Fibroblast of upper back skin (primary cell): ENCODE measurements at regions not wholly inside any gene's neighbourhood (a gene's known extent, or its start where the extent isn't known, plus 50 kb on each side); places are given as distances from the start of the nearest gene placed in this dataset.
A peak's percentile ranks its signal among the peaks of the same experiment; 100 is the strongest.
"Not testable (repeated sequence)": the region's sequence is repeated elsewhere in the genome, so short reads cannot be mapped to it uniquely, and the experiment has no call there.

ENCODE experiments used
- DNase-seq: peaks from one replicate; pipeline ENCODE4 v3.0.0-alpha.2; 2013

DNA sequence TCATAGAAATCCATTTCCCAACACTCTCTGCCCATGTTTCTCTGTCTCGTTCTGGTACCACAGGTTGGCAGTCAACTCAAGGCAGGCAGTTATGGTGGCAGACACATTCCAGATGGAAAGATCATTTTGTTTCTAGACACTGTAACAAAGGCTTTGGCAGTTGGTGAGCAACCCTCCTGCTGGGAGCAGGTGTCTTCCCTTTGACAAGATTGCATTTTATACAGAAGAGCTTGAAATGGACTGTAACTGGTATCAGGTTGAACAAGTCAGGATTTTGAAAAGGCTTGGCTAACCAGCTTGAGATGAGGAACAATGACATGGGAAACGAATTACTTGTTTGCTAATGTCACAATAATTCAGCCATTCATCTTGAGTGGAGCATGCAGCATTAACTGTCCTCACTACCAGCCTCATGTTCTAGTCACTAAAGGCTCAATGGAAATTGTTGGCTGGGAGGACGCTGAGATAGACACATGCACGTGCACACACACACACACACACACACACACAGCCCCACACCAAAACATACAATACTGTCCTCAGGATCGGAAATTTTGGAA, 170.0 kb downstream of the SEMA6D start:
- no peak for DNase-seq

DNA sequence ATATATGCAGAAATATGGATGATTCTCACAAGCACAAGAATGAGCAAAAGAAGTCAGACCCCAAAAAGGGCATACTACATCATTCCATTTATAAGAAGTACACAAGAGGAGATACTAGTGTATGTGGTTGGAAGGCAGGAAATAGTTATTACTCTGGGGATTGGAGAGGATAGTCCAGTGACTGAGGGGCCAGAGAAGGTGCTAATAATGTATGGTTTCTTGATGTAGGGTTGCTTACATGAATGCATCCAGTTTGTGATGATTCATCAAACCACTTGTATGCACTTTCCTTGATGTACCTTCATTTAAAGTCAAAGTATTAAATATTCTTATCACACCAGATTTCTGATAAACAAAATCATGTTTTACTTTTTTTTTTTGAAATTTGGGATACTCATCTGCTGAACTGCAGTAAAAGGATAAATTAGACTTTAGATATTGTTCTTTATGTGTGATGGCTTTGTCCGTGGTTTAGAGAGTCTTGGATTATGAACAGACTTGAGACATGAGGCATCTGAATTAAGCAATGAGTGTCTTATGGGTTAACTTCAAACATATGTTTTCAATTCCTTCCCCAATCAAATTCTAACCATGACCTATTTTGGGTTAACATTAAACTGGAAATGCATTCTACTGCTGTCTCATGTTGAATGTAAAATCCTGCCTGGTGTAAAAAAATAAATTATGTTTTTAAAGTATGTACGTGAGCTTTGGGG, 171.2 kb downstream of the SEMA6D start:
- DNase-seq, result peak; percentile 84

DNA sequence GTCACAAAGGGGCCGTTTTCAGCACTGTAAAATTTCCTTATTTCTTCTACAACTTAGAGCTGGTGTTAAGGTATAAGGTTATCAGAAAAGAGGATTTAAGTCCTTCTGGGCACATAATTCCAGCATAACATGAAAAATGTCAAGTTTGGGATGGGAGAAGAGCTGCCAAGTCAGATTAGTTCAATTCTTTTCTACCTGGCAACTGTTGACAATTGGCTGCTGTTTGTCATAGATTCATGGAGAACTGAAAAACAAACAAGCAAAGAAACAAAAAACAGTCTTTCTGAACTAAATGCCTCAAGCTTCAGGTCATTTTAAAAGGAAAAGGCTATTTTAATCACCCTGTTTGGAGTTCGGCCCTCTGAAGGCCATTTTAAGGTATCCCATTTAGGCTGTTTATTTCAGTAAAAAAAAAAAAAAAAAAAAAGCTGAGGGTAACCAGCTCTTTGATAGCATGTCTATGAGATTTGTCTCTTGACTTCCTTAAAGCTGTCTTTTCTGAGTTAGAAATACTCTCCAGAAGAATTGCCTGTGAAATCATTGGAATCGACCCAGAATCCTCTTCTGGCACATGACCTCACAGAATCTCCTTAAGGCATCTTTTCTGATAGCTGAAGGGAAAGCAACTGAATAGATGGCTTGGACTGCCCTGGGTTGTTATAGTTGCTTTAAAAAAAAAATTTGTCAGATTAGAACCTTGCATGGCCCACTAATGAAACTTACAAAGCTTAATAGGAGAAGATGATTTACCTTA, 173.3 kb downstream of the SEMA6D start:
- peak; percentile 7 for DNase-seq

DNA sequence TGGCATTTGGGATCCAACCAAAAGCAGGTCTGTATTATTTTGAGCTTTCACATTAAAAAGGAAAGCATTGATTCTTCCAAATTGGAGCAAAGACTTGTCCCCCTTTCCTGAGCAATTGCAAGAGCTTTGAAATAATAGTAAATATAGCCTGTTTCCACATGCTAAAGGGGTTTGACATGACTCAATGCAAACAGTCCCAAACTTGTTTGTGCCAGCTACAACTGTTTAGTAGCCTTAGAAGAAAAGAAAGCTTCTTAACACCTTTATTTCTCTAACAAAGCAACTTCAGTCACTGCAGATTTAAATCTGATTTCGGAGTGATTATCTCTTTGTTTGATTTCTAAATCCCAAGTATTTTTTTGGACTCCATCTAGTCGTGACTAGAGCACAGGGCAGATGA, 180.2 kb downstream of the SEMA6D start:
- DNase-seq, result no peak

DNA sequence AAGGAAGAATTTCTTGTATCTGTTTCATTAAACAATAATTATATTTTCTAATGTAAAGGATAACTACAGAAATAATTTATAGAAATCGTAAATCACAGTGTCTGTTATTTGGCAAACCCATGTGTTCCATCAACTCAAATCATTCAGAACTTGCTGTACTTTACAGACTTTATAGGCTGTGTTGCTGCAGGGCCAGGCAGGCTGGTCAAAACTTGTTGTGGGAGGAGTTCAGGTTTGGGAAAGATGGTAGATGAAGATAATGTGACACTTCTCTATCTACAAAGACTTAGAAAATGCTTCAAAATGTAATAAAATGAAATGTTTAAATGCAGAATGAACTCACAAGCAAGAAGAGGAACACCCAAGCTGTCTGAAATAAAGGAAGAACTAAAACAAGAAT, 183.4 kb downstream of the SEMA6D start:
- DNase-seq, result no peak

DNA sequence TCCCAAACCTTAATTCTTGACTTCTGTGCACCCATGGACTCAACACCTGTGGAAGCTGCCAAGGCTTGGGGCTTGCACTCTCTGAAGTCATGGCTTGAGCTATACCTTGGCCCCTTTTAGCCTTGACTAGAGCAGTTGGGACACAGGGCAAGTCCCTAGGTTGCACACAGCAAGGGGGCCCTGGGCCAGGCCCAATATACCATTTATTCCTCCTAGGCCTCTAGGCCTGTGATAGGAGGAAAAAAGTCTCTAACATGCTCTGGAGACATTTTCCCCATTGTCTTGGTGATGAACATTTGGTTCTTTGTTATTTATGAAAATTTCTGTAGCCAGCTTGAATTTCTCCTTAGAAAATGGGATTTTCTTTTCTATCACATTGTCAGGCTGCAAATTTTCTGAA, 186.1 kb downstream of the SEMA6D start:
- DNase-seq, result no peak

DNA sequence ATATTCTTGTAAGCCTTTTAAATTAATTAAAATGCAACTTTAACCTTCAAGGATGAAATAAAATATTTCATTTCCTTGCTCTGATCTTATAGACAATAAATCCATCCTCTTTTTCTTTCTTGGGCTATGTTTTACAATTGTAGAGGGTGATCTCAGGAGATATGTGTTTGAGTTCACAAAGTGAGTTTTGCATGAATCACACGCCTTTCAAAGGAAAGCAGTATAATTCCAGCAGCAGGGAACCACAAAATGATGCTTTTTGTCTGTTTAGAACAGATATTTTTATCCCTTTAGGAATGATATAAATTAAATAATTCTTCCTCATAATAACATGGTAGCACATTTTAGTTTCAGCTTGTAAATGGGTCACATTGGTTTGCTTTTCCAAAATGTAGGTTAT, 191.2 kb downstream of the SEMA6D start:
- peak; percentile 44 for DNase-seq

DNA sequence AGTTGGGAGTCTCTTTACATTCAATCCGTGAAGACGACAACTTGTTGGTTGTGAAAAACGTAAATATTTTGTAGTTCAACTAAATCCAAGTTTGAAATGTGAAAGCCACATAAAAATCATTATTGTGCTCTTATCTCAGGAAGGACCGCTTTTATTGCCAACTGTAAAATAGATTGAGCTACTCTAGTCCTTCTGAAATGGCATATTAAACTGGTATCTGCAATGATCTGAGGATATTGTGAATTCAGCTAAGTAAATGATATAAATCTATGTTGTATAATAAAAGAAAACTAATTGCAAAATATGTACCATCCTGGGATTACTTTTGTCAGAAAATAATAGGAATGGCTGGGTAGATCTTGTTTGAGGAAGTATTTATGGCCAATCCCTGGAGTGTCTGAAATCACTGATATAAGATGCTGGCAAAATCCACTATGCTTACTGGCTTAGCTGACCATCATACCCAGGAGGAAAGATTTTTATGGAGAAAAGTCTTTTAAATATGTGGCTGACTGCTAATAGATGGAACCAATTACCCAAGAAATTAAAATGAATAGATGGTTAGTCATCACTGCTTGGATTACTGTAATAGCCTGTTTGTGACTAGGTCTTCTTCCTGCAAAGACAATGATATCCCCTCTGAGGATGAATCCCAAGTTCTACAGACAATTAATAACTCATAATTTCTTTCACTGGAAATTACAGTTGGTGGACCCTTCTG, 191.8 kb downstream of the SEMA6D start:
- DNase-seq, result peak; percentile 59

DNA sequence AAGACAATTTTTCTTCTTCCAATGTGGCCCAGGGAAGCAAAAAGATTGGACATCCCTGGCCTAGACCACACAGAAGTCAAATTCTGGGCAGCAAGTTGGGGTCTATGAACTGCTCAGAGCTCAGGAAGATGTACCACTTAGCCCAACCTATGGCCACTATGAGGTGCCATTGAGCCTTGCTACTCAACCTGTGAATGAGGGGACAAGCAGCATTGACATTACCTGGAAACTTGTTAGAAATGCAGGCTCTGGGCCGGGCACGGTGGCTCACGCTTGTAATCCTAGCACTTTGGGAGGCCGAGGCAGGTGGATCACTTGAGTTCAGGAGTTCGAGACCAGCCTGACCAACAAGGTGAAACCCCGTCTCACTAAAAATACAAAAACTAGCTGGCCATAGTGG, 195.6 kb downstream of the SEMA6D start:
- DNase-seq, result not testable (repeated sequence)

DNA sequence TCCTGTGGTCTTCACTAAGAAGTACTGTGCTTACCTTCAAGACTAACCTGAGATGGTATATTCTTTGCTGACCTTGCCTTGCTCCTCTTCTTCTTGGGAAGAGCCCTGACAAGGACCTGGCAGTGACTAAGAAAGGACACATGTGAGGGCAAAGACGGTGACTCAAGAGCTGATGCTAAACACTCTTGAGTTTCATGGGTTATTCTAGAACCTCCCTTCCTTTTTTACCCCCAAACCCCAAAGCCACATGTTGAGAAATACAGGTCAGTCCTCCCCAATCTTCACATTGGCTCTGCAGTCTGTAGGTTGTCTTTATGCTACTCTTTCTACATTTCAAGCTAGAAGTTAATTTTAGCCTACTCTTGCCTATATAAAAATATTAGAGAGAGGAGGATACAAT, 200.6 kb downstream of the SEMA6D start:
- no peak for DNase-seq

DNA sequence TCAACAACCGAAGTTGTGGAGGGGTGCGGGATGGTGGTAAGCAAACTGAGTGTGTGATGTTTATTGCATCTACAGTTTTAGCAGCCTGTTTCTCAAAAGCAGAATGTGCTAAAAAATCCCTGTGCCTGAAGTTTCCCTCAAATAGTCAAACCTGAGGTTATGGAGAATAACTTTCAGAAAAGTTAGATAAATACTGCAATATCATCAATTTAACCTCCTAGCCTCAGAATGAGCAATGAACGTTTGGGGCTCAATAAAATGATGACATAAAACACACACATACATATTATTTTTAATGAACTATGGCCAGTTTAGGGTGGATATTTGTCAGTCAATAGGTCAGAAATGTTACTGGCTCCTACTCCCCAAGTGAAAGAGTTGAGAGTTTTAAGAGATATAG, 201.6 kb downstream of the SEMA6D start:
- no peak for DNase-seq

DNA sequence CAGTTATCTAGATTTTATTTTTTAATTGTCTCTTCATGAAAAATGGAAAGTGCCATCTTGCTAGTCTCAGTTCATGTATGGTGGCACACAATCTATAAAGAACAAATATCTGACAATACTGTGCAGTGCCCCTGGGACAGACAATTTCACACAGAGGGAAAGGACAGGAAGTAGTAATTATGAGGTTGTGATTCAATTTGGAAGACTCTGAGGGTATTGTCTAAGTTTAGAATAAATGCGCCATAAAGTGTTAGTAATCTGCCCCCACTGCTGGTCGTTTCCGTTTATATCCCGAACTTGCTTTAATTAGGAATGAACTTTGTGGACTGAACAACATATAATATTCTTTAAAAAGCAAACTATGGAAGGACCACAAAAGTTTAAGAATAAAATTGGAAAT, 196.4 kb upstream of the SLC24A5 start:
- DNase-seq, result no peak

DNA sequence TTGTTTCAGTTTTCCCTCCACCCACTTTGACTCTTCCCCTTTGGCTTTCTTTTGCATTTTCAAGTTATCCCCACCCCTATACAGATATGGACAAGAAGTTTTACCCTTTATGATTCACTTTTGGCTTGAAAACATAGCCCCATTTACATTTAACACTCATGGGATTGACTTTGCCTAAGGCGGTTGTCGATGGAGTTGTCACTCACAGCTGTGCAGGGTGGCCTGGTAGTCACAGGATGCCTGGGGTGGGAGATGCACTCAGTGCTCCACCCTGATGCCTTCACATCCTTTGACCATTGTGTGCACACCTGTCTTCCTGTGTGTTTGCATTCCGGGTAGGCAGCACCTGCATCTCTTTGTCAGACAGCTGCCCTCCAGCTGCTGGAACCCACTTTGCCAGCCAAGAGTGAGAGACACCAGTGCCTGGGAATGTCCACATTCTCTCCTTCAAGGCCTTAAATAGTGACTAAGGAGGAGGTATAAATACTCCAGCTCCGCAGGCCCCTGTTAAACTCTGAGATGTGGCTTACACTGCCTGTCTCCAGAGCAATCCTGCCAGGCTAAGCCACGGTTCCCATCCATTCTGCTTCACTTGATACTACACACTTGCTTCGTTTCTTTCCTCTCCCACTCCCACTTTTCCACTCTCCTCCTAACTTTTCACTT, 191.5 kb upstream of the SLC24A5 start:
- DNase-seq, result no peak

DNA sequence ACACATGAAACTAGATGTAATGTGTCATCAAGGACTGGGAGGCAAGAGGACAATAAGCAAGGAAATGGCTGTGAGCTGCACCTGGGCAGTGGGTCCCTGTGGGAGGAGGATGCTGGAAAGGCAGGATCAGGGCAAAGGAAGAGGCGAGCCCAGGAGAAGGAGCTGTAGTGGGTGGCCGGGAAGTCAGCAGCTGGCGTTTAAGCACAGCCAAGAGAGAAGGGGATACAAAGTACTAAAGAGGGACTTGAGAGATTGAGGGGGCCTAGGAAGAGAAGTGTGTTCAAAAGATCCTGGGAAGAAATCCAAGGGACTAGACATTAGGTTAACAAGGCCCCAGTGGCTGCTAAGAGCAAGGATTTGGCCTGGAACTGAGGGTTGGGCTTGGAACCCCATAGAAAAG, 188.5 kb upstream of the SLC24A5 start:
- no peak for DNase-seq

DNA sequence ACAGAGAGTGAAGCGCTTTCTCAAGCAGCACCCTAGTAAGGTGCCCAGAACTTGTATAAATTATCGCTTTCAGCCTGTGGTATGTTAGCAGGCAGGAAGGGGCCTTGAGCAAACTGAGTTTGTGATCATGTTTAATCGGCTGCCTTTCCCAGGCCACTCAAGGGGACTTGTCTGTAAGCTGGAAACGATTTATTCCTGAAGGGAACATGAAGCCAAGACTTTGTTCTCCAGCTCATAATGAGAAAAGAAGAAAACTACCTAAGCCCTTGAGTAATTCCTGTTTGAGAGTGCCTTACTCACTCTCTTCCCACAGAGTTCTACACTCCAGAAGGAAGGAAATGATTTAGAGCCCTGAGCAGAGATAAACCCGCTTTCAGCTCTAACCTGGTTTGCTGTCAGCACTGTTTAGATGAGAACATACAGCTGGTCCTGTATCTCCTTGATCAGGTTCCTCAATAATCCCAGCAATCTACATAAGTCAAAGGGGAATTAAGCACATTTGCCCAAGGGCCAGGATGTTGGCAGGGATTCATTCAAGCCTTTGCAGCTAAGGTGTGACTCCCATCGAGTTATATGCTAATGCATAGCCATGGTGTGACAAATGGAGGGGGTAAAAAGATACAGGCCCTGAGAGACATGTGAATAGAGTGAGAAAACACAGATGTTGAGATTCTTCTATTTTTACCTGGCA, 187.7 kb upstream of the SLC24A5 start:
- no peak for DNase-seq

DNA sequence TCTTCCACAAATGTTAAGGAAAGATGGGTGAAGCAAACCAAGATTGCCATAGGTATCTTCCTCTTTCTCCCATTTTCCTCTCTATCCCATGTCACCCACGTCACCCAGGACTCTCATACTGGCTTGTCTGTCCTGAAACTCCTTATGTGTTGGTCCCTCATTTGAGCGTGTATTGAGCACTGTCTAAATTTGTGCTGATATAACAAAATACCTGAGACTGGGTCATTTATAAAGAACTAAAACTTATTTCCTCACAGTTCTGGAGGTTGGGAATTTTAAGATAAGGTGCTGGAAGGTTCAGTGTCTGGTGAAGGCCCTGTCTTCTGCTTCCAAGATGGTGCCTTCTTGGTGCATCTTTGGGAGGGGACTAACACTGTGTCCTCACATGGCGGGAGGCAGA, 186.9 kb upstream of the SLC24A5 start:
- no peak for DNase-seq

DNA sequence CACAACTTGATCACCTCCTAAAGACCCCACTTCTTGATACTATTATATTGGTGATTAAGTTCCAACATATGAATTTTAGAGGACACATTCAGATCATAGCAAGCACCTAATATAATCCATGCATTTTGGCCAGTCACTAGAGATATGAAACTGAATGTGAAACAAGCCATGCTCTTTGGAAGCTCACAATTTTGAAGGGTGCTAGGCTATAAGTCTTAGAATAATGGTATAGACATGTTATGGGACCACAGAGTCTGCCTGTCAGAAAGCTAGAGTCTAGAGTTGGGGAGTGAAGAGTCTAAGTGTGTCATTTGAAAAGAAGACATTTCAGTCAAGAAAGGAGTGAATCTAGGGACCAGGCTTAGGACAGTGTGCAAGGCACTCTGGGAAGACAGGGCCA, 186.4 kb upstream of the SLC24A5 start:
- no peak for DNase-seq

DNA sequence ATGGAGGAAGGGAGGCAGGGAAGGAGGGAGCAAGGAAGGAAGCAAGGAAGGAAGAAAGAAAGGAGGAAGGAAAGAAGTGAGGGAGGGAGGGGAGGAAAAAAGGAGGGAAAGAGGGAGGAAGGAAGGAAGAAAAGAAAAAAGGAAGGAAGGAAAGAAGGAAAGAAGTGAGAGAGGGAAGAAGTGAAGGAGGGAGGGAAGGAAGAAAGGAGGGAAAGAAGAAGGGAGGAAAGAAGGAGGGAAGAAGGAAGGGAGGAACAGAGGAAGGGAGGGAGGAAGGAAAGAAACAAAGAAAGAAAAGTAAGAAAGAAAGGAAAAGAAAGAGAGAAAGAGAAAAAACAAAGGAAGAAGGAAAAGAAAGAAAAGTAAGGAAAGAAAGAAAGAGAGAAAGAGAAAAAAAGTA, 183.0 kb upstream of the SLC24A5 start:
- no peak for DNase-seq

DNA sequence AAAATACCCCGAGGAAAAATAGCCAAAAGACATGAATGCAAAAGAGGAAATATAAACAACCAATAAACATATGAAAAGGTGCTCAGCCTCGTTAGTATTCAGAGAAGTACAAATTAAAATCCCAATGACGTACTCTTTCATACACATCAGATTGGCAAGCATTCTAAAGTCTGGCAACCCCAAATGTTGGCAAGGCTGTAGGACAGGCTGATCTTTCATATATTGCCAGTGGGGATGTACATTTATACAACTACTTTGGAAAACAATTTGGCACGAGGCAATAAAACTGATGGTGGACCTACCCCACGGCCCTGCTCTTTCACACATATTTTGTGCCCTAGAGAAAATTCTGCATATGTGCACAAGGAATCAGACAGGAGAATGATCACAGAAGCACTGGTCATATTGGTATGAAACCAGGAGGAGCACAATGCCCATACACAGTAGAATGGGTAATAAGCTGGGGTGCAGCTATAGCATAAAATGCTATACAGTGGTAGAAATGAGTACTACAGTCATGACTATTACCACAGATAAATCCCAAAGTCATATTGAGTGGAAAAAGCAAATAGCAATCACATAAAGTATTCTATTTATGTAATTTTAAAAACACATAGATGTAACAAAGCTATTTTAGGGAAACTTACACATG, 176.0 kb upstream of the SLC24A5 start:
- no peak for DNase-seq

DNA sequence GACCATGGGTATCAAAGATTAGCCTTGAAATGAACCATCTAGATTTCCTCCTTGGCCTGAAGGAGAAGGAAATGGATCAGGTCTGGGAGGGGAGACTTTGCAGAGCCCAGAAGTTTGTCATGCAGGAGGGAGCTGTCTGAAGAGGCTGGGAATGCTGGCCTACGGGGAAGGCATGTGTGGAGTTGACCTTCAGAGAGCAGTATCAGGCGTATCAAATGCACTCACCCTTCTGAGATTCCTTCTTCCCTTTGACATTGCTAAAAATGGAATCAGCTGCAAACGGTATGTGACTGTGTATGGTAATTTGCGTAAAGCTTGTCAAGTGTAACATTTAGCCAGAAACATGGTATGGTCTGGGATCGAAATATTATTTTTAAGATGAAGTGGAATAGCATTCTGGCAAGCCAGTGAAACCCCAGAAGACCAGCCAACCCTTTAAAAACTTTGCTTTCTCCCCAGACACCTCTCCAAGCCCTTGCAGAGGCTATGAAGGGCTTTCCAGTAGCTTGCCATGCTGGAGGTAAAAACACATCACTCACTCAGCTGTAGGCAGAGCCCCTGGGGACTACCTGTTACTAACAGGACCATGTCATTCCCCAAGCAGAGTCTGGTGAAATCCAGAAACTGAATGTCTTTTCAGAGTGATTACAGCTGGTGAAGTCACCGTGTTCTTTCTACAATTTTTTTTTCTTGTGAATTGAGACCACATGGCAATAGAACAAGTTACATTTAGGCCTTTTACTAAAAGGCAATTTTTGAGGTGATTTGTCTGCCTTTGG, 174.7 kb upstream of the SLC24A5 start:
- no peak for DNase-seq

DNA sequence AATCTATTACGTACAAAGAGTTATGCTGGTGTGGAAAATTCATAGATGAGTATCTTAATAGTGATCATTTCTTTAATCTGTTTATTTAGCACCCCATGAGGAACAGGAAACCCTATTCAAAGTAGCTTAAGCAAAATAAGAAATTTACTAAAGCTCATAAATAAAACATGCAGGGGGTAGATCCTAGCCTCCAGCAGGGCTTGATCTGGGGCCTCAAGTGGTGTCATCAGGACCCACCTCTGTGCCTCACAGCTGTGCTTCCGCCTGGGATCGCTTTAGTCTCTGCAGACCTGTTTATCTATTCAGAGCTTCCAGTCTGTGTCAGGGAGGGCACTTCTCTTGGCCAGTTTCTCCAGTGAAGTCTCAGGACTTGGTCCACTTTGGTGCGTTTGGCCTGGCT, 171.0 kb upstream of the SLC24A5 start:
- DNase-seq, result no peak
